Inferior parietal cortex (tissue), 1 donor: ENCODE measurements at regions not wholly inside any gene's neighbourhood (a gene's known extent, or its start where the extent isn't known, plus 50 kb on each side); places are given as distances from the start of the nearest gene placed in this dataset.
"Not testable (repeated sequence)": the region's sequence is repeated elsewhere in the genome, so short reads cannot be mapped to it uniquely, and the experiment has no call there.

Experiments used
- DNase-seq: peaks from one replicate; pipeline ENCODE4 v3.0.0-alpha.2; 2016; ENCODE audit errors: extremely low spot score

- DNase-seq = no peak
Measured at GRCh38 chr14:97791072-97791471, 993.9 kb downstream of the VRK1 start.

DNA sequence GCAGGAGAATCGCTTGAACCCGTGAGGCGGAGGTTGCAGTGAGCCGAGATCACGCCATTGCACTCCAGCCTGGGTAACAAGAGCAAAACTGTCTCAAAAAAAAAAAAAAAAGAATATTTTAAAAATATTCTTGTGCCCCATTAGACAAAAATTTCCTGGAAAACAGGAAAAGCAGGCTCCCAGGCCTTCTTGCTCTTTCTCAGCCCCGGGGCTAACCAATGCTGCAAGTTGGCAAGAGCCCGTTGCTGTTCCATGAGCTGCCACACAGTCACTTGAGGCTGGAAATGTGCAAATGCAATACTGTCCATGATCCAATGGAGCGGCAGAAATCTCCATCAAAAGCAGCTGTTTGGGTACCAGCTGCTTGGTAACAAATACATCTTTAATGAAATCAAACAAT lies 994.7 kb downstream of the VRK1 start:
- DNase-seq = no peak

DNA sequence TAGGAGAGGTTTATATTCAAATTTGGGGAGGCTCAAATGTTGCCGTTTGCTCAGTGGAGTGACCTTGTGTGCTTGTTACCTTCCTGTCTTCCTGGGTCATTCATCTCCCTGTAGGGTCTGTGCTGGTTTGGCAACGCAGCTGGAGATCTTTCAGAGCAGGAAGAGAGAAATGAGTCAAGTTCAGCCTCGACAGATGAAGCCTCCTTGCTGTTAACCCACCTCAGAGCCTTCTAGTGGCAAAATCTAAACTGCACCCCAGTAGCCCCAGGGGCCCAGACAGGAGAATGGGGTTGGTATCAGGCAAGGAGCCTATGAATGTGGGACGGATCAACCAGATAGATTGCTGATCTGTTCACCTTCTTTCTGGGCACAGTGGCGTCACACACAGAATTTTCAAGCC lies 999.3 kb downstream of the VRK1 start:
- no peak for DNase-seq

DNA sequence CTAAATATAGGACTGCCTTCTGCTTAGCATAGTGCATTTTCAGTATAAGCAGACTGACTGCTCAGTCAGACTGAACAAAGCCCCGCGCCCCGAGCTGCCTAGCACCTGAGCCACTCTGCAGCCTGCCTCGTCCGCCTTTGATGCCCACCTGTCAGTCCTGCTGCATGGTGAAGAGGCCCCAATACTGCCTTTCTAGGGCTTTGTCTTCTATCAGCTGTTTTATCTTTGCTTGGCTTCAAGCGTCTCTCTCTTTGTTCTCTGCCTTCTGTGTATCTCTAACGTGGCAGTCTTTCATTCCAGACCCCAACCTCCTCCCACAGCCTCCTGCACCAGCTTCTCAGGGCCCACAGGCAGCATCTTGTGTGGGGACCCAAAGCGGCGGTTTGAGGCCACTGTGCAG lies 1001.0 kb downstream of the VRK1 start:
- no peak for DNase-seq

DNA sequence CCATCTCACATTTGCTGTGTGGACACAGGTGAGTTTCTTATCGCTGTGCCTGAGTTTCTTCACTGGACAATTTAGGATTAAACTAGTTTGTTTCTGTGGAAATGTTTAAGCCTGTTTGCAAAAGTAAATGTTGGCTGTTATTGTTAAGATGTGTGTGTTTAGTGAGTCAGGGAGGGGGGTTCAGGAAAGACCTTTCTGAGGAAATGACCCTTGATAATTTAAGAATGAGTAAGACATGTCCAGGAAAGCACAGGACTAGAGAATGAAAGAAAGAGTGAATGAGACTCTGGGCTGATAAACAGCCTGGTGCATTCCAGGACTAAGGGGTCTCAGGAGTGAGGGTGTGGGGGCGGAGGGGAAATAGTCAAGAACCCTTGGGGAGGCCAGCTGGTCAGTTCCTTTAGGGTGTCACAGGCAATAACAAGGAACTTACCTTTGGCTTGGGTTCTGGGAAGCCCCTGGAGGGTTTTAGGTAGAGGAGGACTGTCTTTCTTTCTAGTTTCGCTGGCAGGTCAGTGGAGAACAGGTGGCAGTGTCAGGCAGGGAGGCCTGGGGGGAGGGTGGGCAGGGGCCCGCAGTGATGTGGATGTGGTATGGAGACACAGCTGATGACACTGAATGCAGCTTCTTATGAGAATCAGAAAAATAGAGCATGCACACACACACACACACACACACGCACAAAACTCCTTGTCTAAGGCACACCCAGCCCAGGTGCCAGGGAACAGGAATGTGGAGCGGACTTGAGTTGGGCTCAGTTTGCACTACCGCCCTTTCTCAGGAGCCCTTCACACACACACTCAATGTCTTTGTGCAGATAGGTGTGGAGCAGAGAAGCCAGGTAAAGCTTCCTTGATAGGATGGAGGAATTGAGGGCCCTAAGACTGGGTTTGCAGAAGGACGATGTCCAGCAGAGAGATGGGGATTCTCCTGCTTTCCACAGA lies 1005.5 kb downstream of the VRK1 start:
- DNase-seq = no peak

GRCh38 chr14:97804056-97804455 lies 1006.9 kb downstream of the VRK1 start:
- DNase-seq = no peak

GRCh38 chr14:97806891-97807290 lies 1009.7 kb downstream of the VRK1 start:
- no peak for DNase-seq

DNA sequence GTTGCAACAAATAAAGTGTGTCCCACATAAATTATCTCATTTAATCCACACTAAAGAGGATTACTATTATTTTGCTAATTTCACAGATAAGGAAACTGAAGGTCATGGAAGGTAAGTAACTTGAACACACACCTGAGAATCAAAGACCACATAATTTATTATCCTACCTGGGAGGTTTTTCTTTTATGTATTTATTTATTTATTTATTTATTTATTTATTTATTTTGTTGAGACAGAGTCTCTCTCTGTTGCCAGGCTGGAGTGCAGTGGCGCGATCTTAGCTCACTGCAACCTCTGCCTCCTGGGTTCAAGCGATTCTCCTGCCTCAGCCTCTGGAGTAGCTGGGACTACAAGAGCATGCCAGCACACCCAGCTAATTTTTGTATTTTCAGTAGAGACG lies 1011.4 kb downstream of the VRK1 start:
- not testable (repeated sequence) for DNase-seq

- DNase-seq = no peak
Measured at GRCh38 chr14:97813556-97813955, 1016.4 kb downstream of the VRK1 start.

DNA sequence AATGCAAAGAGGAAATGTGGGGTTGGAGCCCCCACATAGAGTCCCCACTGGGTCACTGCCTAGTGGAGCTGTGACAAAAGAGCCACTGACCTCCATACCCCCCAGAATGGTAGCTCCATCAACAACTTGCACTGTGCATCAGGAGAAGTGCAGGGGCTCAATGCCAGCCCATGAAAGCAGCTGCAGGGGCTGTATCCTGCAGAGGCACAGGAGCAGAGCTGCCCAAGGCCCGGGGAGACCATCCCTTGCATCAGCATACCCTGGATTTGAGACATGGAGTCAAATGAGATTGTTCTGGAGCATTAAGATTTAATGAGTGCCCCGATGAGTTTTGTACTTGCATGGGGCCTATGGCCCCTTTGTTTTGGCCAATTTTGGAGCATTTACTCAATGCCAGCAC lies 1023.6 kb downstream of the VRK1 start:
- no peak for DNase-seq

DNA sequence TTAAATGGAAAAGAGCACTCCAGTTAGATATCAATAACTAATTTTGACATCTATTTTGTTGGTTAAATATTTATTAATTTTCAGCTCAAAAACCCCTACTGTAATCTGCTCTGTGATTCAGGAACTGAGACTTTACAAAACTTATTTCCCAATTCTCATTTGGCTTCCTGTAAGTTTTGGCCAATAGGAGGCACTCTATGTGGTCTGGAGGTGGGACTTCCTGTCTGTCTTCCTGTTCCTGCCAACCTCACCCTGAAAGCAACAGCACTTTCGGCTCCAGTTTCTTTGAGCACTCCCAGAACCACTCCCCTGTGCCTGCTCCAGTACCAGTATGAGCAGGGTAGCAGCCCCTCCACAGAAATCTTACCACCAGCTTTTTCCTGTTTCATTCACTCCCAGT lies 1027.0 kb downstream of the VRK1 start:
- DNase-seq = no peak

GRCh38 chr14:97827746-97828145 lies 1030.6 kb downstream of the VRK1 start:
- DNase-seq = no peak

GRCh38 chr14:97832776-97833175 lies 1035.6 kb downstream of the VRK1 start:
- no peak for DNase-seq

DNA sequence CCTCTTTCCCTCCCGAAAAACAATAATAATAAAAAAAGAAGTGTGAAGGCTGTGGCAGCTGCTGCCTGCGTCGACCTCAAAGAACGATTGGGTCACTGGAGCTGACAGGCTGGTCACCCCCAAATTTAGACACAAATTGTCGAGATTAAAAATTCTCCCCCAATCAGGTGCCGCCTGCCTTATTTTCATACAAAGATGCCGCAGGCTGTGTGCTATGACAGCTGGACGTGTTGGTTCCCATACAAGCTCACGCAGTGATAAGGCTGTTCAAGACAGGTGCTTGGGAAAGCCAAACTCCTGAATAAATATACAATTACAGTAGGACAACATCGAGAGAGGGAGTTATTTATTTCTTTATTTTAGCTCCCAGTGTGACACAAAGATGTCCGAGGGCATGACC lies 1041.8 kb downstream of the VRK1 start:
- DNase-seq = no peak

DNA sequence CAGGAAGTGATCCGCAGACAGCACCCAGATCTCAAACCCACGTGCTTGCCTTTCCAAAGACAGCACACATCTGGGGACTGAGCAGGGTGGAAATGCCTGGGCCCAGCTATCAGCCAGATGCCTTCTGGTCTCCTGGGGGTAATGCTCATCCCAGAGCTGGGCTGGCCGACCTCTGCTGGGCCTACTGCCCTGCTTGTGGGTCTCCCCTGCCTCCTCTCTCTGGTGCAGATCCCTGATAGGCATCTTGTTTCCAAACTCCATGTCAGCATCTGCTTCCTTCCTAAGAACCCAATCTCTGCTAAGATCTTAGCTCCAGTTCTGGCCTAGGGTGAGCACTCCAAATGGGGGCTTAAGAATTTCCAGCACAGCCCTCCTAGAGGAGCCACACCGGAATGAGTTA lies 1043.0 kb downstream of the VRK1 start:
- no peak for DNase-seq

DNA sequence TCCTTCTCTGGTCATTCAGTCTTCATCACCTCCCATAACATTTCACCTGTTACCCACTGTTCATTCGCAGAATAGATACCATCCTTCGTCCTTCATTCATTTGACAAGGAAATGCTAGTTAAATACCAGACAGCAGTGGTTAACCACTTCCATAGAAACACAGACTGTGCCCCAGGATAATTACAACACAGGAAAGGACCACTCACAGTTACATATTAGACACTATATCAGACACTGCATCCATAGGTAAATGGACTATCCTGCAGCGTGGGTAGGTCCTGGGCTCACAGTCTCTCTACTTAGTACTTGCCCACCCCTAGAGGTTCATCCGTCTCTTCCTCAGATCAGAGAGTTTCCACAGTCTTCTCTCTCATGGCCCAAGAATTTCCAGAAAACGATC lies 1044.6 kb downstream of the VRK1 start:
- DNase-seq = no peak

DNA sequence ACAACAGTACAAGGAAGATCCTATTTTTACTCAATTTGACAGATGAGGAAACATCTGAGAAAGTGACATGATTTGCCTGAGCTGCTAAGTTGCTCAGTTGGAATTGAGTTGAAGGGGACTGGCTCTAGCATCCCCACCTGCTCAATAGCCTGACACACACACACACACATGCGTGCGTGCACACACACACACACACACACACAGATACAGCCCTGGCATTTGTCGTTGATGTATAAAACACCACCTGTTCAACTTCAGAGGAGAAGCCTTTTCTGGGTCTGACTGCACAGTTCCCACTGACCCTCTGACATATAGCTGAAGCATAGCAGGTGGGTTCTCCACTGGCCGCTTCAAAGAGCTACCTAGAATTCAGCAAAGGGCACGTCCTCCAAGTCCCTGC lies 1045.9 kb downstream of the VRK1 start:
- no peak for DNase-seq

DNA sequence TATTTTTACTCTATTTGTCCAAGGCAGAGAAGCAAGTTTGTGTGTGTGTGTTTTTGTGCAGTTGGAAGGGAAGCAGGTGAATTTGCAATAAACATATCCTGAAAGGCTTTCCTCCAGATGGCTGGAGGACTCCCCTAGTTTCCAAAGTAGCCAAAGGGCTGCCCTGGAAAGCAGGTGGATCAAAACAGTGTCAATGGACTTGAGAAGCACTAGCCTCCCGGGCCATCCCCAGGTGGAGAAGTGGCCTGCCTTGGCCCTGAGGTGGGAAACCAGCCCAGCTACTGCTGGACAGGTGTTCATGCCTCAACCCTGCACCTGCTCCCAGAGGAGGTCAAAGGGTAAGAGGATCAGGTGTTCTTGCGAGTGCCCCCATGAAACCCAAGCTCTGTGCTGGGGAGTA lies 1046.9 kb downstream of the VRK1 start:
- no peak for DNase-seq

- no peak for DNase-seq
Measured at GRCh38 chr14:97846156-97846555, 1049.0 kb downstream of the VRK1 start.

- DNase-seq = no peak
Measured at GRCh38 chr14:97848317-97848980, 1051.3 kb downstream of the VRK1 start.

DNA sequence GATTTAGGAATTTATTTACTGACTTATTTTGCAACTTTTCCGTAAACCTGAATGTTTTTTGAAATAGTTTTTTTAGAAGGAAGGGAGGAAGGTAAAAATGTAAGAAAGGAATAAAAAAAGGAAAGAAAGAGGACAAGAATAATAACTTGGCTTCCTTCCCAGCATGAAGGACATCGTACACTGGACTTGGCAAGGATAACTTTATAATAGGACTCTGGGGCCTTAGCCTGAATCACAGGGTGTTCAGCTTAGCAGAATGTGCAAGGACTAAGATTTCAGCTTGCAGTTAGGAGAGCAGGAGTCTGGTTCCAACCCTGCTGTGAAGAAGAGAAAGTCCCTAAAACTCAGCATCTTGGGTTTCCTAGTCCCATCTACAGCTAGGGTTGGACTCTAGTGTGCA lies 1053.3 kb downstream of the VRK1 start:
- DNase-seq = no peak

GRCh38 chr14:97850886-97851285 lies 1053.7 kb downstream of the VRK1 start:
- no peak for DNase-seq

- DNase-seq = no peak
Measured at GRCh38 chr14:97851428-97851995, 1054.3 kb downstream of the VRK1 start.
